ENCODE measurements at regions not wholly inside any gene's neighbourhood (a gene's known extent, or its start where the extent isn't known, plus 50 kb on each side); places are given as distances from the start of the nearest gene placed in this dataset.
"Not testable (repeated sequence)": the region's sequence is repeated elsewhere in the genome, so short reads cannot be mapped to it uniquely, and the experiment has no call there.

GRCh38 chrX:150094996-150095395, 156.7 kb upstream of the EOLA2 start:
- no peak for TF ChIP-seq CTCF (IDR thresholded peaks at IDR 0.05)
- no peak for TF ChIP-seq POLR2AphosphoS5 (IDR thresholded peaks at IDR 0.05; ENCODE audit: insufficient read depth in 1 of 2, low read depth in 1 of 2)
- no peak for TF ChIP-seq POLR2A (IDR thresholded peaks at IDR 0.05)
- Histone ChIP-seq H3K4me1 (no peaks in the 10 kb centered on the region), H3K4me3 (no peak overlapping the region), H3K27ac (no peak overlapping the region), H3K9me3 (no peaks in the 10 kb centered on the region), H3K36me3 (no peaks in the 10 kb centered on the region), H3K27me3 (no peaks in the 10 kb centered on the region)
- intact Hi-C loops (cut with DNase I) = no loop called here
- DNase-seq (ENCODE audit: extremely low spot score in 2 of 2) = no peak

GRCh38 chrX:150099316-150099715, 161.0 kb upstream of the EOLA2 start:
- H3K27me3 ChIP-seq = no peaks in the 10 kb centered on the region
- H3K9me3 ChIP-seq = no peaks in the 10 kb centered on the region
- H3K27ac ChIP-seq = no peak overlapping the region
- no peaks in the 10 kb centered on the region for H3K4me1 ChIP-seq
- no peaks in the 10 kb centered on the region for H3K36me3 ChIP-seq
- H3K4me3 ChIP-seq = no peak overlapping the region
- peak in 1 of 2 donors; percentile 77 for DNase-seq (ENCODE audit: extremely low spot score in 2 of 2)
- TF ChIP-seq CTCF (IDR thresholded peaks at IDR 0.05) (no peak), POLR2A (IDR thresholded peaks at IDR 0.05) (no peak), POLR2AphosphoS5 (IDR thresholded peaks at IDR 0.05; ENCODE audit: insufficient read depth in 1 of 2, low read depth in 1 of 2) (no peak)
- intact Hi-C loops (cut with DNase I) = no loop called here

GRCh38 chrX:150100261-150100660, 162.0 kb upstream of the EOLA2 start:
- no peak for TF ChIP-seq CTCF (IDR thresholded peaks at IDR 0.05)
- no peak for TF ChIP-seq POLR2A (IDR thresholded peaks at IDR 0.05)
- no peak for TF ChIP-seq POLR2AphosphoS5 (IDR thresholded peaks at IDR 0.05; ENCODE audit: insufficient read depth in 1 of 2, low read depth in 1 of 2)
- Histone ChIP-seq H3K36me3 (no peaks in the 10 kb centered on the region), H3K4me3 (no peak overlapping the region), H3K27ac (no peak overlapping the region), H3K9me3 (no peaks in the 10 kb centered on the region), H3K4me1 (no peaks in the 10 kb centered on the region), H3K27me3 (no peaks in the 10 kb centered on the region)
- intact Hi-C loops (cut with DNase I) = no loop called here
- DNase-seq (ENCODE audit: extremely low spot score in 2 of 2) = peak in 1 of 2 donors; percentile 34

GRCh38 chrX:150118476-150118875, 180.2 kb upstream of the EOLA2 start:
- H3K27ac ChIP-seq = no peak overlapping the region
- no peaks in the 10 kb centered on the region for H3K27me3 ChIP-seq
- H3K36me3 ChIP-seq = no peaks in the 10 kb centered on the region
- no peak overlapping the region for H3K4me3 ChIP-seq
- H3K9me3 ChIP-seq = no peaks in the 10 kb centered on the region
- DNase-seq (ENCODE audit: extremely low spot score in 2 of 2) = no peak
- no peaks in the 10 kb centered on the region for H3K4me1 ChIP-seq
- no peak for TF ChIP-seq CTCF (IDR thresholded peaks at IDR 0.05)
- no peak for TF ChIP-seq POLR2A (IDR thresholded peaks at IDR 0.05)
- no peak for TF ChIP-seq POLR2AphosphoS5 (IDR thresholded peaks at IDR 0.05; ENCODE audit: insufficient read depth in 1 of 2, low read depth in 1 of 2)
- intact Hi-C loops (cut with DNase I) = no loop called here

GRCh38 chrX:150119323-150119722, 181.0 kb upstream of the EOLA2 start:
- intact Hi-C loops (cut with DNase I) = no loop called here
- H3K27me3 ChIP-seq = no peaks in the 10 kb centered on the region
- TF ChIP-seq POLR2AphosphoS5 (IDR thresholded peaks at IDR 0.05; ENCODE audit: insufficient read depth in 1 of 2, low read depth in 1 of 2) (no peak), POLR2A (IDR thresholded peaks at IDR 0.05) (no peak), CTCF (IDR thresholded peaks at IDR 0.05) (no peak)
- no peaks in the 10 kb centered on the region for H3K36me3 ChIP-seq
- DNase-seq (ENCODE audit: extremely low spot score in 2 of 2) = no peak
- no peaks in the 10 kb centered on the region for H3K4me1 ChIP-seq
- H3K27ac ChIP-seq = no peak overlapping the region
- H3K4me3 ChIP-seq = no peak overlapping the region
- no peaks in the 10 kb centered on the region for H3K9me3 ChIP-seq

GRCh38 chrX:150125045-150125444, 186.8 kb upstream of the EOLA2 start:
- DNase-seq (ENCODE audit: extremely low spot score in 2 of 2); H3K27ac ChIP-seq; H3K27me3 ChIP-seq; H3K9me3 ChIP-seq; H3K36me3 ChIP-seq; H3K4me3 ChIP-seq; intact Hi-C loops (cut with DNase I); H3K4me1 ChIP-seq: not testable (repeated sequence)
